Inflammatory macrophage (primary cell): ENCODE measurements at regions not wholly inside any gene's neighbourhood (a gene's known extent, or its start where the extent isn't known, plus 50 kb on each side); places are given as distances from the start of the nearest gene placed in this dataset.

ENCODE experiments used
- DNase-seq, 2 donors: peaks; one replicate each; pipeline ENCODE4 v3.0.0-alpha.2; 2020 to 2022

- no peak for DNase-seq
These were observed 684.1 kb downstream of the TRAM1L1 start for GRCh38 chr4:116401293-116401692.

- no peak for DNase-seq
These were observed 684.9 kb downstream of the TRAM1L1 start for GRCh38 chr4:116400480-116400879.

- DNase-seq: no peak
These were observed 687.7 kb downstream of the TRAM1L1 start for GRCh38 chr4:116397714-116398113.

GRCh38 chr4:116397291-116397690, 688.1 kb downstream of the TRAM1L1 start:
- no peak for DNase-seq

GRCh38 chr4:116395408-116395807, 690.0 kb downstream of the TRAM1L1 start:
- no peak for DNase-seq

GRCh38 chr4:116391020-116391419, 694.4 kb downstream of the TRAM1L1 start:
- no peak for DNase-seq

GRCh38 chr4:116389139-116389538, 696.2 kb downstream of the TRAM1L1 start:
- no peak for DNase-seq

GRCh38 chr4:116387937-116388474, 697.4 kb downstream of the TRAM1L1 start:
- no peak for DNase-seq

GRCh38 chr4:116386856-116387255, 698.5 kb downstream of the TRAM1L1 start:
- DNase-seq: no peak

- no peak for DNase-seq
These were observed 699.8 kb downstream of the TRAM1L1 start for GRCh38 chr4:116385583-116385982.

- no peak for DNase-seq
These were observed 710.6 kb downstream of the TRAM1L1 start for GRCh38 chr4:116374815-116375214.

GRCh38 chr4:116362583-116362982, 722.8 kb downstream of the TRAM1L1 start:
- no peak for DNase-seq

GRCh38 chr4:116361790-116362189, 723.6 kb downstream of the TRAM1L1 start:
- peak; percentile 8 to 14 for DNase-seq

- peak; percentile 78 to 89 for DNase-seq
These were observed 726.6 kb downstream of the TRAM1L1 start for GRCh38 chr4:116358633-116359222.

- no peak for DNase-seq
These were observed 727.6 kb downstream of the TRAM1L1 start for GRCh38 chr4:116357758-116358157.

GRCh38 chr4:116346750-116347149, 738.6 kb downstream of the TRAM1L1 start:
- no peak for DNase-seq

GRCh38 chr4:116343809-116344208, 741.6 kb downstream of the TRAM1L1 start:
- DNase-seq: peak; percentile 34 to 53

GRCh38 chr4:116342143-116342542, 743.2 kb downstream of the TRAM1L1 start:
- no peak for DNase-seq

GRCh38 chr4:116332508-116332907, 752.9 kb downstream of the TRAM1L1 start:
- no peak for DNase-seq

- peak; percentile 15 to 44 for DNase-seq
These were observed 757.0 kb downstream of the TRAM1L1 start for GRCh38 chr4:116328261-116328860.

- no peak for DNase-seq
These were observed 761.8 kb downstream of the TRAM1L1 start for GRCh38 chr4:116323606-116324005.

- DNase-seq: no peak
These were observed 763.9 kb downstream of the TRAM1L1 start for GRCh38 chr4:116321471-116321870.

GRCh38 chr4:116320859-116321258, 764.5 kb downstream of the TRAM1L1 start:
- DNase-seq: no peak

- DNase-seq: no peak
These were observed 781.6 kb downstream of the TRAM1L1 start for GRCh38 chr4:116303736-116304188.
